ENCODE measurements at regions not wholly inside any gene's neighbourhood (a gene's known extent, or its start where the extent isn't known, plus 50 kb on each side); places are given as distances from the start of the nearest gene placed in this dataset.
"Not testable (repeated sequence)": the region's sequence is repeated elsewhere in the genome, so short reads cannot be mapped to it uniquely, and the experiment has no call there.

DNA sequence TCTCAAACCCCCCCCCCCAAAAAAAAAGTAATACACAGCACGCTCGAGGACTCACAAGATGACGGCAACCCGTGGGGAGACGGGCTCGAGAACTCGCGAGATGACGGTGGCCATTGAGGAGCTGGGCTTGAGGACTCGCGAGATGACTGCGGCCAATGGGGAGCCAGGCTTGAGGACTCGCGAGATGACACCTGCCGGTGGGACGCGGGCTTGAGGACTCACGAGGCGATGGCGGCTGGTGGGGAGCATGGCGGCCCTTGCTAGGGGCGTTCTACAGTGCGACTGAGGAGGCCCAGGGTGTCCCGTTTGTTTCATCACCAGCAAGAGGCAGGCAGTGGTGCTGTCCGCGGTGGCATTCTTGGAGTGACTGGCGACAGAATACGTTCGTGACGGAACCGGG is 172.4 kb upstream of the MAGEB16 start:
- DNase-seq: no peak

GRCh38 chrX:35626124-35626523 is 172.0 kb upstream of the MAGEB16 start:
- DNase-seq: no peak

GRCh38 chrX:35635971-35636370 is 162.2 kb upstream of the MAGEB16 start:
- not testable (repeated sequence) for DNase-seq

- DNase-seq: no peak
These were observed 133.3 kb upstream of the MAGEB16 start for GRCh38 chrX:35664833-35665232.

- no peak for DNase-seq
These were observed 132.8 kb upstream of the MAGEB16 start for GRCh38 chrX:35665311-35665710.

GRCh38 chrX:35670889-35671288 is 127.3 kb upstream of the MAGEB16 start:
- DNase-seq: no peak

GRCh38 chrX:35675151-35675550 is 123.0 kb upstream of the MAGEB16 start:
- DNase-seq: no peak

DNA sequence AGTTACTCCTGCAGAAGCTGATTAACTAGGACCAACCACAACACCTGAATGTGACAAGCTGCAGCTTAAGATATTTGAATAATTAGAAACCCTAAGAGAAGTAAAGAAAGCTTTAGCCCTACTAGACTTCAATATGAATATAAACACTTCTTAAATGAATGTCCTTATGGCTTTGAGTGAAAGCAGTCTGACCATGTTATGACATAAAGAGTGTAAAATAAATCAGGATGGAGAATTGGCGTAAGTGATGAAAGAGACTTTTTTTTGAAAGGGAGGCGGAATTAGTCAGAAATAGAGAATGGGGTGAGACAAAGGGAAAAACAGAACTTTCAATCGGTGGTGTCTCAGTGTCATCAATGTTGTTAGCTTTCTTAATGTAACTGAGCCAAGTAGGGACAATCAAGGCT is 117.2 kb upstream of the MAGEB16 start:
- no peak for DNase-seq

- DNase-seq: no peak
These were observed 115.7 kb upstream of the MAGEB16 start for GRCh38 chrX:35682476-35682875.

GRCh38 chrX:35696760-35697234 is 101.3 kb upstream of the MAGEB16 start:
- no peak for DNase-seq

DNA sequence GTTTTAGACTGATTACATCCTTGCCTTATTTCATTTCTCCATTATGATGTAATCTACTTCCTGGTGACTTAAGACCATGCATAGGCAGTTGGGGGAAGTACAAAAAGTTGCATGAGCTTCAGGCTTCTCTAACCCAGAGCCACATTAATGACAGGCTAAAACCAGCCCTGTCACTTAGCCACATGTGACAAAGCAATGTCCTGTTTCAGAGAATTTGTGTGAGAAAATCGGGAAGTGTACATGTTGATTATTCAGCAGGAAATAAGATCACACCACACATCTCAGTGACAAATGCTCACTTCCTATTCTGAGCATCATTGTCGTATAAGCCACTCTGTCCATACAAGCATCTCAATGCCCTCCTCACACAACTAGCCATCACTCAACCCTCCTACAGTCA is 98.5 kb upstream of the MAGEB16 start:
- DNase-seq: peak; percentile 58

- DNase-seq: no peak
These were observed 98.0 kb upstream of the MAGEB16 start for GRCh38 chrX:35700121-35700520.

GRCh38 chrX:35711281-35711680 is 86.9 kb upstream of the MAGEB16 start:
- no peak for DNase-seq

GRCh38 chrX:35722128-35722527 is 76.0 kb upstream of the MAGEB16 start:
- DNase-seq: no peak

- DNase-seq: peak; percentile 23
These were observed 72.0 kb upstream of the MAGEB16 start for GRCh38 chrX:35726176-35726575.

DNA sequence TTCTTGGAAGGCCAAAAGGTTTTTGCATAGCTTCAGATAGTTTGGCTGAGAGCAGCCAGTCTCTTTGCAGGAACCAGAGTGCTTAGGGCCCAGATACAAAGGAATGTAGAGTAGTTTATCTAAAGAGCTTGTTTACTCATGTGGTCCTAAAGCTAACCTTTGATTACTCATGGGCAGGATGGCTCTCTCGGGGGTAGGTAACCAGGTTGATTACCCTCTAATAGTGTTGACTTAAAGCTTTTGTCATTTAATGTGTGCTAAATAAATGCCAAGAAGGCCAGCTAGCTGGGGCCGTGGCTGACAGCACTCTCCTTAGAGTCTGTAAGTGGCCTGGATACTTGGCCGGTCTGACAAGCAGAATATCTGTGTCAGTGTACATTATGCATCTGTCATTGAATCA is 69.7 kb upstream of the MAGEB16 start:
- DNase-seq: no peak

DNA sequence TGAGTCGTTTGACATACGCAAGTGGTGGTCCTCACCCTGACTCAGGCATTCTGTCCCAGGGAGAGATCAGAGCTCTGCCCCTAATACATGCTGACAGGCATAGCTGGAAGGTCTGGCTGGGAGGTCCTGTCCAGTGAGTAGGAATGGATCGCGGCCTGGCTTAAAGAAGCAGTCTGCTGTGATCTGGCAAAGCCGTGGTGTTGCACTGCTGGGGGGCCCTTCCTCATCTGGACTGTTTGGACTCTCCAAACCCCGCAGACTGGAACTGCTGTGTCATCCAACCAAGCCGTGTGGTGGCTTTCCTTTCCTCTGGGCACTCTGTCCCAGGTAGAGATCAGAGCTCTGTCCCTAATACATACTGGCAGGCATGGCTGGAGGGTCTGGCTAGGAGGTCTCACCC is 64.3 kb upstream of the MAGEB16 start:
- DNase-seq: no peak

DNA sequence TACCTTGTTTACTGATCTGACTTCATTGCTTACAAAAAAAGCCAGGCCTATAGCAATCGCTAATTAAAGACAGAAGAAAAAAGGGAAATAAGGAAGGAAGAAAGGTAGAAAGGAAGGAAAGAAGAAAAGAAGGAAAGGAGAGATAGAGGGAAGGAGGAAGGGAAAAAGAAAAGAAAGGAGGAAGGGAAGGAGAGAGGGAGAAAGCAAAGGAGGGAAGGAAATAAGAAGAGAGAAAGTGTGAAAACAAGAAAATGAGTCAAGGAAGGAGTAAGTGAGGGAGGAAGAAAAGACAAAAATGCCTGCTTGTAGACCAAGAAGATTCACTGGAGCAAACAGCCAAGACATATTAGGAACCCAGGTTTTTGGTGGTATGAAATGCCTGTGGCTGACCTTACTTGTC is 57.0 kb upstream of the MAGEB16 start:
- DNase-seq: no peak

- DNase-seq: no peak
These were observed 54.8 kb upstream of the MAGEB16 start for GRCh38 chrX:35743331-35743730.

All from suppressor macrophage treated with lipopolysaccharide for 4 hours (primary cell).